ENCODE measurements at regions not wholly inside any gene's neighbourhood (a gene's known extent, or its start where the extent isn't known, plus 50 kb on each side); places are given as distances from the start of the nearest gene placed in this dataset.
A peak's percentile ranks its signal among the peaks of the same experiment; 100 is the strongest.

- no peak for DNase-seq (ENCODE audit: low spot score)
Observed at GRCh38 chr4:174438711-174439110, 83.6 kb downstream of the HPGD start.

- DNase-seq (ENCODE audit: low spot score), result no peak
Observed at GRCh38 chr4:174437749-174438148, 84.5 kb downstream of the HPGD start.

- no peak for DNase-seq (ENCODE audit: low spot score)
Observed at GRCh38 chr4:174437324-174437723, 85.0 kb downstream of the HPGD start.

DNA sequence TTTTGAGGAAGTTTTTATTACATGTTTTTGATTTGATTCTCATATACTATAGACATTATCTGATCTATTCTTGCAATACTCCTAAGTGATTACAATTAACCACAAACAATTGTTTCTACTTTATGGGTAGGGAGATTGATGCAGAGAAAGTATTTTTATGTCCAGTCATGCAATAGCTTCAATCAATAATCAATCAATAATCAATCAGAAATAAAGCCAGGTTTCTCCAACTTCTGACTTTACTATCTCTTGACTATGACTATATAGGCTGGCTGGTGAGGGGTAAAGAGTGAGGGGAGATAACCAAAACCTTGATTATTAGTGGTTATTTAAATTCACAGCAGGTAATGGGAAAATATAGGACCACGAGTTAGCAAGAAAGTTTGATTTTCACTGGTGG, 85.9 kb downstream of the HPGD start:
- no peak for DNase-seq (ENCODE audit: low spot score)

GRCh38 chr4:174435974-174436373, 86.3 kb downstream of the HPGD start:
- no peak for DNase-seq (ENCODE audit: low spot score)

- no peak for DNase-seq (ENCODE audit: low spot score)
Observed at GRCh38 chr4:174434455-174434854, 87.8 kb downstream of the HPGD start.

DNA sequence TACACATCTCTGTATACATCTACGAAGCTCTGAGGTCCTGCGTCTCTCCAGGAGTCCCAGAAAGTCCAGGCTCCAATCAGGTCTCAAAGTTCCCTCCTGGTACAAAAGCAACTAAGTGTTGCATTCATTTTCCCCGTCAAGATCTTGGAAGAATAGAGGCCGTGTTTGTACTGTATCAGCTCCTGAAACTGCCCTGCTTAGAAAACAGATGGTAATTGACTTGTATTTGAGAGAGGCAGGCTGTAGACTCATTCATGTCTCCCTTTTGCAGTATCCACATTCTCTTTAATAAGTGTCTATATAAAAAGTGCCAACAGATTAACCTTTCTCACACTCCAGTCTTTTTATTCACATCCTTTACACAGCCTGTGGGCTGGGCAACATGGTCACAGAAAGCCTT, 91.7 kb downstream of the HPGD start:
- no peak for DNase-seq (ENCODE audit: low spot score)

DNA sequence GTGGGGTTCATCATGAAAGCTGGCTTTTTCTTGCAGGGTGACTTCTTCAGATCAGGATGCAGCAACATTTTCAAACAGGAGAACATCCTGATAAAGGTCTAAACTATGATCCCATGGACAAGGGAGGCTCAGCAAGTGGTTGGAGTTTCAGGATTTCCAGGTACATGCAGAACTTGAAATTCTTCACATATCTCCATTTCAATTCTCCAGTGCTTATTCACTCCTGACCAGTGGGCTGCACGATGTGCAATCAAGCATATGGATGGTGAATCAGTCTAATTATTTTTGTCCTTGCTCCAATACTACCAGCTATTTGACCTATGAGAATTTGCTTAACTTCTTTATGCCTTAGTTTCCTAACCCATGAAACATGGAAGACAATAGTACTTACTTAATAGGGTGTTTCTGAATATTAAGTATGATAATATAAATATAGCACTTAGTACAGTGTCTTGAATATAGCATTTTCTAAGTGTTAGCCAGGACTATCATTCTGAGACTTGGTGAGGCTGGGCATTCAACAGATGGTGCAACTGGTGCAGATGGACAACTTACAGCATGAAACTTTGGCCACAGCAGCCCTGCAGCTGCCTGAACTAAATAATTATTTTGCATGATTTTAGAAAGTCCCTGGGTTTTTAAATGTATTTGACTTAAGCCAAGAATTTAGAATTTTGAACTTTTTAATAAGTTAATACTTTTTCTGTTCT, 92.4 kb downstream of the HPGD start:
- no peak for DNase-seq (ENCODE audit: low spot score)

DNA sequence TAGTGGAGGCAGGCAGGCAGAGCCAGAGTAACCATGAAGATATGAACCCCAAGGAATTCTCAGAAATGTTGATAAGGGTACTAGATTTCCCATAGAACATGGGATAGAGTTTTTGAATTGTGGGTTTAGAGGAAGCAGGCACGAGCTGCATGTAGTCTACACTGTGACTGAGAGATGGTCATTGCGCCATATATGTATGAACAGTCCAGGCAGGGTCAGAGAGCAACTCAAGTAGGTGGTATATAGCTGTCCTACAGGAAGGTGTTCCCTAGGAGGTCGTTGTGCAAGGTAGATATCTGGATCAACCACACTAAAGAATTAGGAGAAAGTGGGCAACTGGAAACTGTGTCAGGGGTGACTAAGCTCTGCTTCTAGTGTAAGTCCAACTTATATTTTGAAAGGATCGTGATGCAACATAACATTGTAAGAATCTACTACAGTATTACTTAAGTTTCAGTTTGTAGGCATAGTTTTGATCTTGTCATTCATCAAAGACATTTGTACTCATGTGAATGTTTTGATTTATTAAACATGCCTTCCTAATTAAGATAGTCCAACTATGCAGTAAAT, 94.6 kb downstream of the HPGD start:
- DNase-seq (ENCODE audit: low spot score), result no peak

DNA sequence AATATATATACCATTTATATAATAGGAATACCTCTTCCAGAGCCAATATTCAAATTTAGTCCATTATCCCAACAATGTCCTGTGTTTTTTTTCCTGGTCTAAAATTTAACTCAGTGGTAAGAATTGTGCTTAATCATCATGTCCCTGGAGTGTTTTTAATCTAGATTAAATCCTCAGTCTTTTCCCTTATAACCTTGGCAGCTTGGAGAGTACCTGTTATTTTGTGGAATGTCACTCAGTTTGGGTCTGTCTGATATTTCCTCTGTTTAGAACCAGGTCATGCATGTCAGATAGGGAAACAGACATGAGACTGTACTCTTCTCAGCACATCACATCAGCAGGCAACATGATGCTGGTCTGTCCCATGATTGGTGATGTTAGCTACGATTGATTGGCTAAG, 96.6 kb downstream of the HPGD start:
- DNase-seq (ENCODE audit: low spot score), result no peak

- peak; percentile 41 for DNase-seq (ENCODE audit: low spot score)
Observed at GRCh38 chr4:174423257-174423944, 98.9 kb downstream of the HPGD start.

- no peak for DNase-seq (ENCODE audit: low spot score)
Observed at GRCh38 chr4:174422893-174423256, 99.4 kb downstream of the HPGD start.

- no peak for DNase-seq (ENCODE audit: low spot score)
Observed at GRCh38 chr4:174420316-174420715, 102.0 kb downstream of the HPGD start.

DNA sequence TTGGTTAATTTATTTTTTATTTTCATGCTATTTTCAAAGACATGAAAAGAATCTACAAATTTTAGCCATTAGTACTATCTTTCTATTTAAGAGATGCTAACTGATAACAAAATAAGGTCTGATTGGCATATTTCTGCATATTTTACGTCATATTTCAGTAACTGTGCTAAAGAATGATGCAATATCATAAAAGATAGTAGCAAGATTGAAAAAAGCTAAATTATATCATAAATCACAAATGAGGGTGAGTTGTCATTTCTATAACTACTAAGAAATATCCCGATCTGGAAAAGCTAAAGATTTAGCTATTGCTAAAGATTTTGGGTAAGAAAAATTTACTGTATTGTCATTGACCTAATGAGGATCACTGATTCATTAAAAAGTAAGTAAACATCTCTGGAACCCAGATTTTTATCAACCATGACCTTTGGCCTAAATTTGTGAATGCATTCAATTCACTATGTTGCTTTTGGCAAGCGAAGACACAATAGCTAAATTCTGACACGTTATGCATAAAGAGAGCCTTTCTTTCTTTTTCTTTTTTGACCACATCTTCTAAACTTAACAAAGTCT, 103.6 kb downstream of the HPGD start:
- no peak for DNase-seq (ENCODE audit: low spot score)

DNA sequence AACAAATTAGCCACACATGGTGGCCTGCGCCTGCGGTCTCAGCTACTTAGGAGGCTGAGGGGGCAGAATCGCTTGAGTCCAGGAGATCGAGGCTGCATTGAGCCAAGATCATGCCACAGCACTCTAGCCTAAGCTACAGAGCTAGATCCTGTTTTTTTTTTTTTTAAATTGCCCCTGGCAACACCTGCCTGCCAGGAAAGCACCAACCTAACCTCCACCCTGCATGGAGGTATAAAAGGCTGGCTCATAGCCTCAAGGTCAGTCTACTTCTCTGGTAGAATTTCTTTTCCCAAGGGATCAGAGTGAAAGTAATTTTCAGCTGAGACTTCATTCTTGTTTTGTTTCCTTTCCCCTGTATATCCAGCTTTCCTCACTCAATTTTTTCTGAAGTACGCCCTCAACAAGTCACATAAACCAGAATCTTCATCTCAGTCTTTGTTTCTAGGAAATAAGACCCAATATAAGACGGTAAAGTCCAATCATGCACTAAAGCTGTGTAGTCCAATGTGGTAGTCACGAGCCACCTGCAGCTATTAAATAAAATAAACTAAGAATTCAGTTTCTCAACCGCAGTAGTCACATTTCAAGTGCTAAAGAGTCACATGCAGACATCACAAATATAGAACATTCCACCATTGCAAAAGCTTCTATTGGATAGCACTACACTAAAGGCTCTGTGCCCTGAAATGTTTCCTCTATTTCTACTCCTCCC, 113.3 kb downstream of the HPGD start:
- no peak for DNase-seq (ENCODE audit: low spot score)

DNA sequence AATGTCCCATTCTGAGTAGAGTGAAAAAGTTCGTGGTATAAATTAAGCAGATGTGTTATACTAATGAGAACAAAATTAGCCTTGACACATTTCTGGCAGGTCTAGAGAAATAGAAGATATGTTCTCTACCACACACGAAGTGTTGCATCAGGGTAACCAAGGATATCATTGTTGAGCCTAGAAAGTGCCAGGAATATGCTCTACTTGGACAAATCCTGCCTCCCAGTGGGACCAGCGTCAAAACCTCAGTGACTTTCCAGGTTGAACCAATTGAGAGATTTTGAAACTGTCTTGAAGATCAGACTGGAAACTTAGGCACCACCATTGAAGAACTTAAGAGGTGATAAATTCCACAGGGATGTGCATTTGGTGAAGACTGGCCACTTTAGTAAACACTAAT, 115.9 kb downstream of the HPGD start:
- DNase-seq (ENCODE audit: low spot score), result no peak

DNA sequence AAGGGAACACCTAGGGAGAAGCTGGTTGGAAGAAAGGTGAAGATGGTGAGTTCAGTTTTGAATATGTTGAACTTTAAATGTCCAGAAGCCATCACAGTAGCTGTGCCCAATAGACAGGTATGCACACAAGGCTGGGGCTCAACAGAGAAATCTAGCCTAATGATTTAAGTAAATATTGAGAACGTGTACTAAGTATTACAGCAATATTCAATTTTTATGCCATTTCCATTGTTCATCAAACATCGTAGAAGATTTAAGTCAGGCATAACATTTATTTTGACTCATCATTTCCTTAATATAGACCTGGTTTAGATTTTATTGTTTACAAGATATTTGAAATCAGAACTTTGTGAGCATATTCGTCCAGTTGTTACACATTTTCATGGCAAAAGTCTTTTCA, 116.4 kb downstream of the HPGD start:
- no peak for DNase-seq (ENCODE audit: low spot score)

DNA sequence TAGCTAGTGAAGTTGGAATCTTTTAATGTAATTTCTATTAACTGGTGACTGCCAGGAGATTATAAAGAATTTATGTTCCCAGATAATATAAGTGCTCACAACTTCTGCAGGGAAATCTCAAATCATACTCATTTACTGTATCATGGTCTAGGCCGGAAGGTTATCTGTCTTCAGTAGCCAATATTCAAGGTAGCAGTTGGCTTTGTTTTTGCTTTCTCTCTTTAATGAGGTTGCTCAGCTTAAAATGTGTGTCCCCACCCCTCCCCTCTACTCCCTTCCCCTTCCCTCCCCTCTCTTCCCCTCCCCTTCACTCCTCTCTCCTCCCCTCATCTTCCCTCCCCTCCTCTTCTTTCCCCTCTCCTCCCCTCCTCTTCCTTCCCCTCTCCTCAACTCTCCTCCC, 117.6 kb downstream of the HPGD start:
- DNase-seq (ENCODE audit: low spot score), result no peak

DNA sequence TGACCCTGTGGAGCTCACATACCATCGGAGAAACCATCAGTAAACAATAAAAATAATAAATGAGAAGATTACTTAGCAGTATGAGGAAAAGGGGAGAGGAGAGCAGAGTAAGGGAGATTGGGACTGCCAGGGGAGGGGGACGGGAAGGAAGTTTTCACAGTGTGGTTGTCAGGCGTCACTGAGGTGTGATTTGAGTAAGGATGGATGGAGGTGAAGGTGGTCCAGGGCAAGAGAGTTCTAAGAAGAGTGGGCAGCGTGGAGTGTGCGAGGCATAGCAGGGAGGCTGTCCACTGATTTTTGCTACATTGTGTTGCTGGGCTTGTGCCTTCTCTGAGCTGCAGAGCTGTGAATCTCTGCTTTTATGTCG, 119.1 kb downstream of the HPGD start:
- DNase-seq (ENCODE audit: low spot score), result no peak

- no peak for DNase-seq (ENCODE audit: low spot score)
Observed at GRCh38 chr4:174402470-174403176, 118.9 kb downstream of the CEP44 start.

- no peak for DNase-seq (ENCODE audit: low spot score)
Observed at GRCh38 chr4:174401471-174402130, 117.9 kb downstream of the CEP44 start.
